Nephron progenitor cell (in vitro differentiated cells): ENCODE measurements at regions not wholly inside any gene's neighbourhood (a gene's known extent, or its start where the extent isn't known, plus 50 kb on each side); places are given as distances from the start of the nearest gene placed in this dataset.

Experiments
- DNase-seq: peaks from one replicate; pipeline ENCODE4 v3.0.0; 2021
- H3K27ac Mint-ChIP-seq: 2 replicates; pipeline ENCODE4 v1.8.0; 2021; ENCODE audit warnings: mild to moderate bottlenecking, moderate library complexity, mixed read lengths
- H3K27me3 Mint-ChIP-seq: 2 replicates; pipeline ENCODE4 v1.8.0; 2021; ENCODE audit warnings: mild to moderate bottlenecking, low read depth, mixed read lengths; ENCODE audit not compliant: poor library complexity
- H3K36me3 Mint-ChIP-seq: 2 replicates; pipeline ENCODE4 v1.8.0; 2021; ENCODE audit warnings: low read depth, mixed read lengths
- H3K4me1 Mint-ChIP-seq: 2 replicates; pipeline ENCODE4 v1.8.0; 2021; ENCODE audit warnings: mixed read lengths
- H3K4me3 Mint-ChIP-seq: 2 replicates; pipeline ENCODE4 v1.8.0; 2021; ENCODE audit warnings: mild to moderate bottlenecking, moderate library complexity, mixed read lengths
- H3K9me3 Mint-ChIP-seq: 2 replicates; pipeline ENCODE4 v1.8.0; 2021; ENCODE audit warnings: mild to moderate bottlenecking, moderate library complexity, mixed read lengths
- TF ChIP-seq, protein P1 (sequence below): fragments of 200-600 bp; sonication (generic); IDR thresholded peaks from 2 replicates; pipeline ENCODE4 v1.5.0; 2021; ENCODE audit warnings: antibody characterized with exemption

DNA sequence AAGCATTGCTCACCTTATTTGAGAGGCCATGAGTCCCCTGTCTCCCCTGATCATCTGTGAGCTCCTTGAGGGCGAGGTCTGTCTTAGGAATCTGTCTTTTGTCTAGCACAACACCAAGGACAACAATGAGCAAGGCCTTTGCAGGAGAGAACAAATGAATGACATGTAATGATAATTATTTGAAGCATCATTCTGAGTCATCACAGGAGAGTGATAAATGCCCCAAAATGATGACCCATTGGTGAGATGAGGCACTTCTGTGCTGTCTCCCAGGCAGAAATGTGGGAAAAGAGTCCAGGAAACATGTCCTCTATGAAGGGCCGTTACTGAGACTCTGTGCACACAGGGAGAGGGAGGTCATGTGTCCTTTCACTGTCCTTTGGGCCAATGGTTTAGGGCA lies 105.2 kb upstream of the LRFN2 start:
- H3K4me3 Mint-ChIP-seq, result no peak overlapping the region
- H3K27me3 Mint-ChIP-seq, result peaks cover 15% of the 10 kb centered on the region
- H3K4me1 Mint-ChIP-seq, result peaks cover 19% of the 10 kb centered on the region
- no peak for DNase-seq
- no peaks in the 10 kb centered on the region for H3K36me3 Mint-ChIP-seq
- no peaks in the 10 kb centered on the region for H3K9me3 Mint-ChIP-seq
- TF ChIP-seq, protein P1, sequence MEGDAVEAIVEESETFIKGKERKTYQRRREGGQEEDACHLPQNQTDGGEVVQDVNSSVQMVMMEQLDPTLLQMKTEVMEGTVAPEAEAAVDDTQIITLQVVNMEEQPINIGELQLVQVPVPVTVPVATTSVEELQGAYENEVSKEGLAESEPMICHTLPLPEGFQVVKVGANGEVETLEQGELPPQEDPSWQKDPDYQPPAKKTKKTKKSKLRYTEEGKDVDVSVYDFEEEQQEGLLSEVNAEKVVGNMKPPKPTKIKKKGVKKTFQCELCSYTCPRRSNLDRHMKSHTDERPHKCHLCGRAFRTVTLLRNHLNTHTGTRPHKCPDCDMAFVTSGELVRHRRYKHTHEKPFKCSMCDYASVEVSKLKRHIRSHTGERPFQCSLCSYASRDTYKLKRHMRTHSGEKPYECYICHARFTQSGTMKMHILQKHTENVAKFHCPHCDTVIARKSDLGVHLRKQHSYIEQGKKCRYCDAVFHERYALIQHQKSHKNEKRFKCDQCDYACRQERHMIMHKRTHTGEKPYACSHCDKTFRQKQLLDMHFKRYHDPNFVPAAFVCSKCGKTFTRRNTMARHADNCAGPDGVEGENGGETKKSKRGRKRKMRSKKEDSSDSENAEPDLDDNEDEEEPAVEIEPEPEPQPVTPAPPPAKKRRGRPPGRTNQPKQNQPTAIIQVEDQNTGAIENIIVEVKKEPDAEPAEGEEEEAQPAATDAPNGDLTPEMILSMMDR, result no peak
- no peak overlapping the region for H3K27ac Mint-ChIP-seq

- H3K27me3 Mint-ChIP-seq, result peaks cover 24% of the 10 kb centered on the region
- H3K4me3 Mint-ChIP-seq, result no peak overlapping the region
- TF ChIP-seq, protein P1, result no peak
- no peak for DNase-seq
- H3K9me3 Mint-ChIP-seq, result peaks cover 11% of the 10 kb centered on the region
- no peak overlapping the region for H3K27ac Mint-ChIP-seq
- H3K36me3 Mint-ChIP-seq, result no peaks in the 10 kb centered on the region
- peaks cover 13% of the 10 kb centered on the region for H3K4me1 Mint-ChIP-seq
Measured at GRCh38 chr6:40689185-40689584, 102.0 kb upstream of the LRFN2 start.

GRCh38 chr6:40688214-40688761 lies 101.1 kb upstream of the LRFN2 start:
- TF ChIP-seq, protein P1, result no peak

DNA sequence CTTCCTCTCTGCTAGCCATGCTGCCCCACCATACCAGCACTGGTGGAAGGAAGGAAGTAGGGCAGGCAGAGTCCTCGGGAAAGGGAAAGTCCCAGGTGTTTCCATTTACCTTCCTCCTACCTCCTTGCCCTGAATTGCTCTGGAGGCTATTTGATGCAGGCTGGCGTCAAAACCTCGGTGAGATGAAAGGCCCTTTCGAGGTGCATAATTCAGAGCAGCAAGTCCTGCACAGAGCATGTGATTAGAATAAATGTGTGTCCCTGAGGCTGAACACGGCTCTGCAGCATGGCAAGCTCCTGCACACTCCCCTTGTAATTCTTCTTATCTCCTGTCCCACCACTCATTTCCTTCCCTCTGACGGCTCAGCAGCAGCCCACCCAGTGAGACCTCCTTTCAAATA lies 98.7 kb upstream of the LRFN2 start:
- peaks cover 13% of the 10 kb centered on the region for H3K4me1 Mint-ChIP-seq
- TF ChIP-seq, protein P1, result no peak
- H3K4me3 Mint-ChIP-seq, result no peak overlapping the region
- peaks cover 11% of the 10 kb centered on the region for H3K9me3 Mint-ChIP-seq
- H3K27me3 Mint-ChIP-seq, result peaks cover 24% of the 10 kb centered on the region
- H3K36me3 Mint-ChIP-seq, result no peaks in the 10 kb centered on the region
- no peak overlapping the region for H3K27ac Mint-ChIP-seq
- DNase-seq, result no peak

More at GRCh38 chr6:40688214-40688761, 101.1 kb upstream of the LRFN2 start:
- H3K27me3 Mint-ChIP-seq, result peaks cover 24% of the 10 kb centered on the region
- DNase-seq, result no peak
- H3K4me3 Mint-ChIP-seq, result no peak overlapping the region
- H3K36me3 Mint-ChIP-seq, result no peaks in the 10 kb centered on the region
- H3K4me1 Mint-ChIP-seq, result peaks cover 13% of the 10 kb centered on the region
- H3K27ac Mint-ChIP-seq, result no peak overlapping the region
- peaks cover 11% of the 10 kb centered on the region for H3K9me3 Mint-ChIP-seq

DNA sequence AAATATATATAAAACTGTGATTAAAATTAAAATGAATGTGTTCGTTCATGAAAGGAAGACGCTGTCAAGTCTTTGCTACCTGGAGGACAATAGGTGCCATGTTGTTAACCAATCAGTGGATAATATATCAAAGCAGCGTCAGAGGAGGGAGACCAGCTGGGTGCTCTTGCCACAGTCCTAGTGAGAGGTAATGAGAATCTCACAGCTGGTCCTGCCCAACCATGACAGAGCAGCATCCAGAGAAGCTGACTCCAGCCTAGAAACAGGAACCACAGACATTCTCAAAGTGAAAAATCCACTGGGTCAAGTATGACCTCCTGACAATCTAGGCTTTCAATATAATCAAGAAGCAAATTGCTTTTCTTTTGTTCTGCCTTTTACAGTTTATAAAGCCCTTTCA lies 94.5 kb upstream of the LRFN2 start:
- TF ChIP-seq, protein P1, result no peak
- no peaks in the 10 kb centered on the region for H3K4me1 Mint-ChIP-seq
- no peak for DNase-seq
- no peak overlapping the region for H3K27ac Mint-ChIP-seq
- H3K4me3 Mint-ChIP-seq, result no peak overlapping the region
- H3K36me3 Mint-ChIP-seq, result no peaks in the 10 kb centered on the region
- peaks cover 16% of the 10 kb centered on the region for H3K9me3 Mint-ChIP-seq
- H3K27me3 Mint-ChIP-seq, result peaks cover 17% of the 10 kb centered on the region

- Mint-ChIP-seq H3K27ac (no peak overlapping the region), H3K4me1 (no peaks in the 10 kb centered on the region), H3K9me3 (peaks cover 5% of the 10 kb centered on the region), H3K4me3 (no peak overlapping the region), H3K27me3 (peaks cover 11% of the 10 kb centered on the region), H3K36me3 (no peaks in the 10 kb centered on the region)
- DNase-seq, result no peak
- TF ChIP-seq, protein P1, result no peak
Measured at GRCh38 chr6:40678941-40679340, 91.8 kb upstream of the LRFN2 start.
